ENCODE measurements at regions not wholly inside any gene's neighbourhood (a gene's known extent, or its start where the extent isn't known, plus 50 kb on each side); places are given as distances from the start of the nearest gene placed in this dataset.

- H3K36me3 ChIP-seq: no peaks in the 10 kb centered on the region
- no peak overlapping the region for H3K27ac ChIP-seq
- TF ChIP-seq POLR2A (IDR thresholded peaks at IDR 0.05) (no peak), CTCF (IDR thresholded peaks at IDR 0.05) (no peak)
- H3K4me1 ChIP-seq: no peaks in the 10 kb centered on the region
- 75 to 78% methylated on average over 4 of the region's 4 CpGs for WGBS, 2 donors
- no peak for DNase-seq
- no peaks in the 10 kb centered on the region for H3K9me3 ChIP-seq
- no peaks in the 10 kb centered on the region for H3K27me3 ChIP-seq
- intact Hi-C loops (cut with DNase I): no loop called here
- no peak overlapping the region for H3K4me3 ChIP-seq (replicated peaks in 1 of 3)
These were observed 117.3 kb upstream of the PTCH1 start for GRCh38 chr9:95634114-95634513.

GRCh38 chr9:95629585-95629984, 112.8 kb upstream of the PTCH1 start:
- intact Hi-C loops (cut with DNase I): no loop called here
- Histone ChIP-seq H3K9me3 (no peaks in the 10 kb centered on the region), H3K4me3 (replicated peaks in 1 of 3) (no peak overlapping the region), H3K27me3 (no peaks in the 10 kb centered on the region), H3K4me1 (no peaks in the 10 kb centered on the region), H3K36me3 (no peaks in the 10 kb centered on the region), H3K27ac (no peak overlapping the region)
- TF ChIP-seq POLR2A (IDR thresholded peaks at IDR 0.05) (no peak), CTCF (IDR thresholded peaks at IDR 0.05) (no peak)
- WGBS, 2 donors: 88 to 91% methylated on average over 6 of the region's 6 CpGs
- no peak for DNase-seq

DNA sequence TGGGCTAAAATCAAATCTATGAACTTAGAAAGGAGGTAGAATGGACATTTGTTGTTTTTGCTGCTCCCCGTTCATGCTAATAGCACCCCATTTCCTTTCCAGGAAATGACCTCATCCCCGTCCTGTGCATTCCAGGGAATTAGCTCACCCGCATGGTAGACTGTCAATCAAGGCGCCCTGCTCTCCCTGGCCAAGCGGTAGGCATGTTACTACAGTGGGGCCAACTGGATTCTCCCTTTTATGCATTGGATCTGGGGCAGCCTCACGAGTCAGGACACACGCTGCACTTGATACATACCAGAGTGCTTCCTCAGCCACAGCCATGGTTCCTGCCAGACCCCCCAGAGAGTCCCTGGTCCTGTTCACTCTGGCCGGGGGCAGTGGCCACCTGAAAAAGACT, 111.0 kb upstream of the PTCH1 start:
- intact Hi-C loops (cut with DNase I): no loop called here
- no peaks in the 10 kb centered on the region for H3K36me3 ChIP-seq
- H3K4me1 ChIP-seq: no peaks in the 10 kb centered on the region
- no peaks in the 10 kb centered on the region for H3K9me3 ChIP-seq
- H3K27ac ChIP-seq: no peak overlapping the region
- no peak for DNase-seq
- WGBS, 2 donors: 76% methylated on average over 5 to 8 of the region's 8 CpGs
- H3K4me3 ChIP-seq (replicated peaks in 1 of 3): no peak overlapping the region
- no peaks in the 10 kb centered on the region for H3K27me3 ChIP-seq
- TF ChIP-seq CTCF (IDR thresholded peaks at IDR 0.05) (no peak), POLR2A (IDR thresholded peaks at IDR 0.05) (no peak)

DNA sequence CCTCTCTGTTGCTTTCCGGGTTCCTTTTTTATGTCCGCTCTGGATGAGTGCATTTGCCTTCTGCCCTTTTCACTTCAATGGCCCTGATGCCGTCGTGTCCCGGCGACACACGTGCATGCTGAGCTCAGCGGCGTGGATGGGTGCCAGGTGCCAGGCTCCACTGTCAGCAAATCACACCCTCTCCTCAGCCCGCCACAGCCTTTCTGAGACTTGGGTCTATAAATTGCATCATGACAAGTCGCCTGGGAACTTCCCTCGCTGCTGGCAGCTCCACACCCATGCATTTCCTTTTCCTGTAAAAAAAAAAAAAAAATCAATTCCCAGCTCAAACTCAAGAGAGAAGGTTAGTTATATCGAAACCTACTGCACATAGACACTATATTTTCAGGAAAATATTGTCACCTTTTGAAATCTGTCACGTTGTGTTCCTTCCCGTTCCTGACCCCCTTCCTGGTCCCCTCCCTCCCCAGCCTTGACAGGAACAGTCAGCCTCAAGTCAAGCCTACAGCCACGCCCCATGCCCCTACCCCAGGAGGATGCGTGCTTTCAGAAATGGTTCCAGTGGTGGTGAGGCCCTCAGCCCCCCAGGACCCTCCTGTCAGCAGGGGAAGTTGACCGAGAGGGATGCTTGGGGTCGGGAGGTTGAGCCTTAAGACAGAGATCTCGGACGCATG, 110.3 kb upstream of the PTCH1 start:
- WGBS, 2 donors: 70 to 78% methylated on average over 21 of the region's 21 CpGs
- peak; percentile 13 for DNase-seq
- intact Hi-C loops (cut with DNase I): no loop called here
- Histone ChIP-seq H3K4me1 (no peaks in the 10 kb centered on the region), H3K9me3 (no peaks in the 10 kb centered on the region), H3K27ac (no peak overlapping the region), H3K27me3 (no peaks in the 10 kb centered on the region), H3K36me3 (no peaks in the 10 kb centered on the region), H3K4me3 (replicated peaks in 1 of 3) (no peak overlapping the region)
- TF ChIP-seq POLR2A (IDR thresholded peaks at IDR 0.05) (no peak), CTCF (IDR thresholded peaks at IDR 0.05) (no peak)

- H3K9me3 ChIP-seq: no peaks in the 10 kb centered on the region
- intact Hi-C loops (cut with DNase I): no loop called here
These were observed 109.6 kb upstream of the PTCH1 start for GRCh38 chr9:95626341-95626740.

More at GRCh38 chr9:95626341-95626740, 109.6 kb upstream of the PTCH1 start:
- WGBS, 2 donors: 86% methylated on average over 13 of the region's 13 CpGs
- TF ChIP-seq POLR2A (IDR thresholded peaks at IDR 0.05): no peak
- TF ChIP-seq CTCF (IDR thresholded peaks at IDR 0.05): no peak
- H3K36me3 ChIP-seq: no peaks in the 10 kb centered on the region
- H3K27ac ChIP-seq: no peak overlapping the region
- no peaks in the 10 kb centered on the region for H3K27me3 ChIP-seq
- no peaks in the 10 kb centered on the region for H3K4me1 ChIP-seq
- H3K4me3 ChIP-seq (replicated peaks in 1 of 3): no peak overlapping the region
- no peak for DNase-seq
